AG09309 (cell line): ENCODE measurements at regions not wholly inside any gene's neighbourhood (a gene's known extent, or its start where the extent isn't known, plus 50 kb on each side); places are given as distances from the start of the nearest gene placed in this dataset.

Experiments used
- DNase-seq: peaks from one replicate; pipeline ENCODE4 v3.0.0-alpha.2; 2010; ENCODE audit warnings: low read depth
- H3K4me3 ChIP-seq: 2 replicates; pipeline ENCODE4 v1.5.1; 2011; ENCODE audit warnings: mild to moderate bottlenecking, low read depth, low read length, moderate library complexity; ENCODE audit not compliant: control insufficient read depth
- TF ChIP-seq, protein P1 (sequence below): IDR thresholded peaks from 2 replicates; pipeline ENCODE4 v1.5.1; 2011; ENCODE audit warnings: mild to moderate bottlenecking, low read depth, low read length, inconsistent platforms; ENCODE audit not compliant: insufficient read depth, control insufficient read depth; ENCODE audit errors: missing control alignments

- TF ChIP-seq, protein P1, sequence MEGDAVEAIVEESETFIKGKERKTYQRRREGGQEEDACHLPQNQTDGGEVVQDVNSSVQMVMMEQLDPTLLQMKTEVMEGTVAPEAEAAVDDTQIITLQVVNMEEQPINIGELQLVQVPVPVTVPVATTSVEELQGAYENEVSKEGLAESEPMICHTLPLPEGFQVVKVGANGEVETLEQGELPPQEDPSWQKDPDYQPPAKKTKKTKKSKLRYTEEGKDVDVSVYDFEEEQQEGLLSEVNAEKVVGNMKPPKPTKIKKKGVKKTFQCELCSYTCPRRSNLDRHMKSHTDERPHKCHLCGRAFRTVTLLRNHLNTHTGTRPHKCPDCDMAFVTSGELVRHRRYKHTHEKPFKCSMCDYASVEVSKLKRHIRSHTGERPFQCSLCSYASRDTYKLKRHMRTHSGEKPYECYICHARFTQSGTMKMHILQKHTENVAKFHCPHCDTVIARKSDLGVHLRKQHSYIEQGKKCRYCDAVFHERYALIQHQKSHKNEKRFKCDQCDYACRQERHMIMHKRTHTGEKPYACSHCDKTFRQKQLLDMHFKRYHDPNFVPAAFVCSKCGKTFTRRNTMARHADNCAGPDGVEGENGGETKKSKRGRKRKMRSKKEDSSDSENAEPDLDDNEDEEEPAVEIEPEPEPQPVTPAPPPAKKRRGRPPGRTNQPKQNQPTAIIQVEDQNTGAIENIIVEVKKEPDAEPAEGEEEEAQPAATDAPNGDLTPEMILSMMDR: peak; percentile 19
- no peak overlapping the region for H3K4me3 ChIP-seq
- DNase-seq: no peak
Measured at GRCh38 chr17:13925579-13925978, 143.7 kb upstream of the COX10 start.

DNA sequence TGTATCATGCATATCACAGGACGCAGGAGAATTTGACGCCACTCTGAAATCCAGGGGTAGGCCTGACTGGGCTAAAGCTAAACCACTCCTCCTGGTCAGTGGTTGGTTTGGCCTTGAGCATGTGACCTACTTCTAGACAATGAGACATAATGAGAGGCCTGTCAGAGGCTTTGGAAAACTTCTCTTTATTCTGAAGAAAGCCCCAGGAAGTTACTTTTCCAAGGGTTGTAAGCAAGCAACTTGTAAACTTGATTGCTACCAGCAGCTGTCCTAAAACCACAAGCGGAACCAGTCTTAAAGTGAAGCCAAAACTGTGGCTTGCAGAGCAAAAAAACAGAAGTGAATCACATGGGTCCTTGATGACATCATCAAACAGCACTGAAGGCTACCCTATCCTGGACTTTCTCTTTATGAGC is 138.2 kb upstream of the COX10 start:
- peak; percentile 23 for DNase-seq
- no peak overlapping the region for H3K4me3 ChIP-seq
- TF ChIP-seq, protein P1: no peak

- no peak for DNase-seq
- TF ChIP-seq, protein P1: no peak
- no peak overlapping the region for H3K4me3 ChIP-seq
Measured at GRCh38 chr17:13931800-13932460, 137.4 kb upstream of the COX10 start.

- TF ChIP-seq, protein P1: no peak
- DNase-seq: no peak
- no peak overlapping the region for H3K4me3 ChIP-seq
Measured at GRCh38 chr17:13933441-13934276, 135.6 kb upstream of the COX10 start.

GRCh38 chr17:13939222-13939621 is 130.1 kb upstream of the COX10 start:
- DNase-seq: no peak
- TF ChIP-seq, protein P1: no peak
- no peak overlapping the region for H3K4me3 ChIP-seq

DNA sequence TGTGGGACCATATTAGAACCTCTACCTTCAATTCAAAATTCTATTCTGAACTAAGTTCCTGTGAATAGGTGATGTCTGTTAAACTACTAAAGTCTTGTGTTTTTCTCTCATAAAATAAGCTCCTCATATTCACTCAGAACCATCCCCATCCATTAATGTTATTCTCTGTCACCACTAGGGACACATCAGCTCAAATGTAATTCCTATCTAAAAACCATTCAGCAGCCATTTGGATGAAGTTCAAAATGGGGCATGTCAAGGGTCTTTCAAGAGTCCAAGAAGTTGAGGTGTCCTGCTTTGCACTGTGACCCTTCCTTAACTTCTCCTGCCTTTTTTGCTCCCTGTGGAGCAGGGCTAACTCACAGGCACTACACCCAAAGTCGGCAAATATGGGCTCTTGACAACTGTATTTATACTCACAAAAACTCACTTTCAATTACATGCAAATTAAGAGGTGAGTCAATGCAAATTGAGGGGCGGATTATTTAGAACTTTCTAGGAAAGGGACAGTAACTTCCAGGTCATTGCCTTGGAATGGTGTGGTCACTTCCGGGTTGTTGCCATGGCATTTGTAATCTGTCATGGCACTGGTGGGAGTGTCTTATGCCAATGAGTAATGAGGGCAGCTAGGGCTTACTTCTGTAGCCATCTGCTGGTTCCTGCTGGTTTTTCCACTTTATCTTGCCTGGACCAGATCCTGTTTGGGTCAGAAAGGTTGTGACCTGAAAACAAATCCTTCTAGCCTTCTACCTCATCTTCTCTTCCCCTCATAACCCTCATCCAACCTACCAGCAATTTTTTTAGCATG is 128.2 kb upstream of the COX10 start:
- no peak overlapping the region for H3K4me3 ChIP-seq
- no peak for DNase-seq
- TF ChIP-seq, protein P1: peak; percentile 2
